ENCODE measurements at regions not wholly inside any gene's neighbourhood (a gene's known extent, or its start where the extent isn't known, plus 50 kb on each side); places are given as distances from the start of the nearest gene placed in this dataset.

- DNase-seq (no peak), ATAC-seq (no peak)
- Histone ChIP-seq H3K9me3 (peaks cover 0 to 38% (median 12%) of the 10 kb centered on the region in 12 donors), H3K4me1 (no peaks in the 10 kb centered on the region), H3K36me3 (no peaks in the 10 kb centered on the region), H3K27me3 (no peaks in the 10 kb centered on the region), H3K27ac (no peak overlapping the region), H3K4me3 (no peak overlapping the region)
- 81 to 93% (median 87%) methylated on average over 2 of the region's 2 CpGs for WGBS, 4 donors
- TF ChIP-seq CTCF (IDR thresholded peaks at IDR 0.05) (no peak), POLR2A (IDR thresholded peaks at IDR 0.05) (no peak)
- intact Hi-C loops (cut with DNase I): no loop called here
Measured at GRCh38 chr6:82679232-82679631, 315.6 kb downstream of the TPBG start.

GRCh38 chr6:82680192-82680591 lies 316.6 kb downstream of the TPBG start:
- Histone ChIP-seq H3K9me3 (peaks cover 0 to 29% (median 8%) of the 10 kb centered on the region in 12 donors), H3K36me3 (no peaks in the 10 kb centered on the region), H3K4me1 (no peaks in the 10 kb centered on the region), H3K27ac (no peak overlapping the region), H3K4me3 (no peak overlapping the region), H3K27me3 (no peaks in the 10 kb centered on the region)
- intact Hi-C loops (cut with DNase I): no loop called here
- WGBS, 4 donors: 72 to 80% (median 77%) methylated on average over 3 of the region's 3 CpGs
- DNase-seq: no peak
- TF ChIP-seq CTCF (IDR thresholded peaks at IDR 0.05) (no peak), POLR2A (IDR thresholded peaks at IDR 0.05) (no peak)
- ATAC-seq: no peak

- Histone ChIP-seq H3K4me1 (no peaks in the 10 kb centered on the region), H3K4me3 (no peak overlapping the region), H3K27ac (no peak overlapping the region), H3K9me3 (peaks cover 0 to 19% (median 4%) of the 10 kb centered on the region in 12 donors), H3K36me3 (no peaks in the 10 kb centered on the region), H3K27me3 (no peaks in the 10 kb centered on the region)
- no peak for TF ChIP-seq CTCF (IDR thresholded peaks at IDR 0.05)
- TF ChIP-seq POLR2A (IDR thresholded peaks at IDR 0.05): no peak
- 69 to 73% (median 71%) methylated on average over 3 of the region's 3 CpGs for WGBS, 4 donors
- intact Hi-C loops (cut with DNase I): no loop called here
- DNase-seq: no peak
- no peak for ATAC-seq
Measured at GRCh38 chr6:82681119-82681714, 317.6 kb downstream of the TPBG start.

GRCh38 chr6:82686719-82687118 lies 323.1 kb downstream of the TPBG start:
- H3K4me1 ChIP-seq: no peaks in the 10 kb centered on the region

More at GRCh38 chr6:82686719-82687118, 323.1 kb downstream of the TPBG start:
- intact Hi-C loops (cut with DNase I): no loop called here
- no peaks in the 10 kb centered on the region for H3K36me3 ChIP-seq
- WGBS, 4 donors: 82 to 85% (median 84%) methylated on average over 3 of the region's 3 CpGs
- TF ChIP-seq POLR2A (IDR thresholded peaks at IDR 0.05): no peak
- TF ChIP-seq CTCF (IDR thresholded peaks at IDR 0.05): no peak
- H3K27ac ChIP-seq: no peak overlapping the region
- no peak overlapping the region for H3K4me3 ChIP-seq
- no peaks in the 10 kb centered on the region for H3K9me3 ChIP-seq
- H3K27me3 ChIP-seq: no peaks in the 10 kb centered on the region
- DNase-seq (no peak), ATAC-seq (no peak)
